ENCODE measurements at regions not wholly inside any gene's neighbourhood (a gene's known extent, or its start where the extent isn't known, plus 50 kb on each side); places are given as distances from the start of the nearest gene placed in this dataset.

DNA sequence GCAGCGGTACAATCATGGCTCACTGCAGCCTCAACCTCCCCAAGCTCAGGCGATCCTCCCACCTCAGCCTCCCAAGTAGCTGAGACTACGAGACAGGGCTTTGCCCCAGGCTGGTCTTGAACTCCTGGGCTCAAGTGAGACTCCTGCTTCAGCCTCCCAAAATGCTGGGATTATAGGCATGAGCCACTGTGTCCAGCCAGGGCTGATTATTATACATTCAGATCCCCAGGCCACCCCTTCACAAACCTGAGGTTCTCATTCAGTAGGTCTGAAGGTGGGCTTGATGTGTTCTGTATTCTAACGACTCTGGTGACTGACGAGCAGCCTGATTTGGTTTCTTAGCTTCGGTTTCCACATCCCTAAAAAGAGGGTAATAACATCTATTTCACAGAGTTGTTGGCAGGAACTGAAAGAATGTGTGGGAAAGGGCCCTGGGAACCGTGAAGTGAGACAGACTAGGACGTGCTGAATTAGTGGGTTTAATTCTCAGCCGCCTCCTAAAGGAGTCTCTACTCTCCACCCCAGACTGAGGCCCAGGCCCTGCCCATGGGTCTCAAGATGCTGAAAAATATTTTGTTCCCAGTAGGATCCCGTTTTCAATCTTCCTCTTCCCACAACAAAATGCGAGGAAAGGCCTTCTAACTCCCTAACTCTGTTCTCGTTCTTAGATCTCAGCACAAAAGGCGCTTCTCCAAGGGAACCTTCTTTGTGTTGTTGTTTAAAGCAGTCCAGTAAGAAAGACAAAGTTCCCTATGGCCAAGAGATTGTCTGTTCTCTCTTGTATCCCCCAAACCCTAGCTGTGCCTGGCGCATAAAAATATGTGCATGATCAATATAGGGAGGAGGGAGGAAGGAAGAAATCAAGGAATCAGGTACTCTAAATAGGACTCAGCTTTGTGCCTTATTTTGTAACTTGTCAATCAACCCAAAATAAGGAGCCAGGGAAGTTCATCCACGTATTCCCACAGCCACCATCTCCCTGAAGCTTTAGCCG is 210.0 kb upstream of the TOPAZ1 start:
- Histone ChIP-seq H3K36me3 (no peaks in the 10 kb centered on the region), H3K9me3 (no peaks in the 10 kb centered on the region), H3K27me3 (no peaks in the 10 kb centered on the region), H3K4me3 (no peak overlapping the region)
- no peak for DNase-seq

DNA sequence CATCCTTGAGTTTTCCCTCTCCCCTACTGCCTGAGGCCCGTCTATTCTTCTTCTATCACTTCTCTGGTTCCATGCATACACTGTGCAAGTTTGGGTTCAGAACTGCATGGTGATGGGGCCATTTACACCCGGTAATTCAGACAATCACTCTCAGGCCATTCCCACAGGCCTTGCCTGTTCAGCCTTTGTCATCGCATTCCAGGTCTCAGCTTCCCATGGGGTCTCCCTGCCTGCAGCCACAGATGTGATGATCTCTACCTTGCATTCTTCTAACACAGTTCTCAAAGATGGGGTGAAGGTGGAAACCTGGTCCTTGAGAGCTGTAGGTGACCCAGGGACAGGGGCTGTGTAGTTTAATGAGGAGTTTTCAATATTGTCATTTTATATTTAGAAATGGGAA is 209.2 kb upstream of the TOPAZ1 start:
- DNase-seq: no peak
- no peak overlapping the region for H3K4me3 ChIP-seq
- H3K27me3 ChIP-seq: no peaks in the 10 kb centered on the region
- no peaks in the 10 kb centered on the region for H3K36me3 ChIP-seq
- H3K9me3 ChIP-seq: no peaks in the 10 kb centered on the region

- Histone ChIP-seq H3K4me3 (no peak overlapping the region), H3K27me3 (no peaks in the 10 kb centered on the region), H3K9me3 (no peaks in the 10 kb centered on the region), H3K36me3 (no peaks in the 10 kb centered on the region)
- no peak for DNase-seq
Measured at GRCh38 chr3:44033123-44033522, 208.6 kb upstream of the TOPAZ1 start.

- Histone ChIP-seq H3K36me3 (no peaks in the 10 kb centered on the region), H3K4me3 (no peak overlapping the region), H3K27me3 (no peaks in the 10 kb centered on the region), H3K9me3 (no peaks in the 10 kb centered on the region)
- no peak for DNase-seq
Measured at GRCh38 chr3:44036850-44037249, 204.8 kb upstream of the TOPAZ1 start.

DNA sequence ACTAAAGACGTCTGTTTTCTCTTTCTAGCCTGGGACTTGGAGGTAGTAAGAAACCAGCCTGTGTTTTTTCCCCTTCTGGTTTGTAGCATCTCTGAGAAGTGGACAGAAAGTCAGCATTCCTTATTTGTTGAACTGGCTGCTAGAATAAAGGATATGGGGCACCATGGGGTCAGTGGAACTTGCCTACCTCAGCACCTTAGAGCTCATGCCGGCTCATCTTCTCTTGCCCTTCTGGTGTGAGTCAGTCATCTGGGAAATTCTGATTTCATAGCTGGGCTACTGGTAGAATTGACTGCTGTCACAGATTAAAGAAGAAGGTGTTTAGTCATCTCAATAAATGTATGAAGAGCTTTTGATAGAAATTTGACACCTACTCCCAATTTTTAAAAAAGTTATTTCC is 202.7 kb upstream of the TOPAZ1 start:
- DNase-seq: no peak
- Histone ChIP-seq H3K27me3 (no peaks in the 10 kb centered on the region), H3K36me3 (no peaks in the 10 kb centered on the region), H3K9me3 (no peaks in the 10 kb centered on the region), H3K4me3 (no peak overlapping the region)

DNA sequence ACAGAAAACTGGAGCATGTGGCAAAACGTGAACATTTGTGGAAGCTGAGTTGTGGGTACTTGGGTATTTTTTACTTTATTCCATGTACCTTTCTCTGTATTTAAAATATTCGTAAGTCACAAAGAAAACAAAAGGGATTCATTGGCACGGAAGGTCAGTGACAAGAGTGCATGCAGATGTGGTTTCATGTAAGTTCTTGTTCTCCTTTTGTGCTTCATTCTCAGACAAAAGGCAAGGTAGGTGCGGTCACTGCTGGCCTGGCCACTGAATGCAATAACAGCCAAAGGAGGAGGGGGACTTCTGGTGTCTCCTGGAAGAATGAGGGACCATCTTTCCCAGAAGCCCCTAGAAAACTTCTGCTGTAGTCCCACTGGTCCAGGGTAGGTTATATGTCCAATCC is 200.0 kb upstream of the TOPAZ1 start:
- H3K36me3 ChIP-seq: no peaks in the 10 kb centered on the region
- no peaks in the 10 kb centered on the region for H3K27me3 ChIP-seq
- no peaks in the 10 kb centered on the region for H3K9me3 ChIP-seq
- no peak for DNase-seq
- no peak overlapping the region for H3K4me3 ChIP-seq

DNA sequence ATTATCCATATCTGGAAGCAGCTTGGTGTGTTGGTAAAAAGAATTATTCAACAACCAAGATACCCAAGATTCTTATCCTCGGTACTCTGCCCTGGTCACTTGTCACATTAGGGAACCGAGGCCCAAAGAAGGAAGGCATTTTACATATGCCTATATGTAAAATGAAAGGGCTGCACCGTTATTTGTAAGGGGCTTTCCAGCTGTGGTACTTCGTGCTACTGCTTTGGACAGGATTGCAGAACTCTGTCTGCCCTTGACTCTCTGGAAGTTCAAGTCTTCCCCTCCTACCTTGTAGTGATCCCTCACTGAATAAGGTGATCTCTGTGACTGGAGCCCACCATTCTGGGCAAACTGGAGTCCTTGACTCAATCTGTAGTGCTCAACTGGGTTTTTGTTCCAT is 198.9 kb upstream of the TOPAZ1 start:
- Histone ChIP-seq H3K9me3 (no peaks in the 10 kb centered on the region), H3K4me3 (no peak overlapping the region), H3K27me3 (no peaks in the 10 kb centered on the region), H3K36me3 (no peaks in the 10 kb centered on the region)
- no peak for DNase-seq

DNA sequence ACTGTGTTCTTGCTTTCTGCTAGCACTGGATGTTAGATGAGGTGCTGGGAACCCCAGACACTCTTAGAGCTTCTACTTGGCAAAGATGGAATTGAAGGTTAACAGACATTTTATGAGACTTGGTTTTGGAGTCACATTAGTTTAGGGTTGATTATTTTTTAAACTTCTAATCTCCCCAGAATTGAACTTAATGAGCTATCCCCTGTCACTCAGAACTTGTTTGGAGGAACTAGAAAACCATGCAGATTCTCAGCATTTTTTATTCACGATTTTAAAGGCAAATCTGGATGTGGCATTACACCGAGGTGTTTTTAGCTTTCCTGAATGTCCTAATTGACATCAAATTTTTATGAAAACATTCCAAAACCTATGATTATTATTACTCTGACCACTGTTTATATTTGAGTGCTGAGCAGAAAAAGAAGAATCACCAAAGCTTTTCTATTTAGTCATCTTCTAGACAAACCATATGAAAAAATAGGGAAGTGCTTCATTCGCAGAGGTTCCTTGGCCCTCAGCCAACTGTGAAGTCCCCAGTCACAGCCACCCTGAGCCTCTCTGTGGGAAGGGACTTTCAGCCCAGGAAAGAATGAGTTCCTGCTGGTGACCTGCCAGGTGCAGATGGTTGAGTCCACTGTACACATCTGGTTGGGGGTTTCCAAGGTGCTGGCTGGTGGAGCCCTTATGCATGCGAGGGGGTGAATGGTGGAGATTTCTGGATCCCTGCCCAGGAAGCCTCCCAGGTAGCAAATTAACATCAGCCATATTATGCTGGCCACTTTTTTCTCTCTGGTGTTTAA is 196.0 kb upstream of the TOPAZ1 start:
- Histone ChIP-seq H3K27me3 (no peaks in the 10 kb centered on the region), H3K36me3 (no peaks in the 10 kb centered on the region), H3K9me3 (no peaks in the 10 kb centered on the region), H3K4me3 (no peak overlapping the region)
- DNase-seq: no peak

DNA sequence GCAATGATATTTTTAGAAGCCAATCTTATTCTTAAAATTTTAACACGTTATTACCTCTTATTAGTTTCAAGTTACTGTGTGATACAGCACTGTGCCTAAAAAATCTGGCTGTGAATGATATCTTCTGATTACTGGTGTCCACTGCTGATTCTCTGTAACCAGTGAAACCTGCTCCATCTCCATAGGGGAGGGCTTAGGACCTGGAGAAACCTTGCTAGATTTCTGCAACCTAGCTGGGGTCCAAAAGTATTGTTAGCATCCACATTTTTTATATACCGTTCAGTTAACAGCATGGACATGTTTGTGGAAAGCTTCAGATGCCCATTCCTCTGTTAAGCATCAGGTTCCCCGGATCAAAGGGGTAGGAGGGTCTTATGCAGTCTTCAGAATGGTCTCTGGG is 193.9 kb upstream of the TOPAZ1 start:
- DNase-seq: no peak
- H3K4me3 ChIP-seq: no peak overlapping the region
- no peaks in the 10 kb centered on the region for H3K9me3 ChIP-seq
- no peaks in the 10 kb centered on the region for H3K36me3 ChIP-seq
- no peaks in the 10 kb centered on the region for H3K27me3 ChIP-seq

GRCh38 chr3:44048196-44048924 is 193.3 kb upstream of the TOPAZ1 start:
- DNase-seq: no peak
- no peaks in the 10 kb centered on the region for H3K9me3 ChIP-seq
- no peaks in the 10 kb centered on the region for H3K36me3 ChIP-seq
- H3K4me3 ChIP-seq: no peak overlapping the region
- no peaks in the 10 kb centered on the region for H3K27me3 ChIP-seq

DNA sequence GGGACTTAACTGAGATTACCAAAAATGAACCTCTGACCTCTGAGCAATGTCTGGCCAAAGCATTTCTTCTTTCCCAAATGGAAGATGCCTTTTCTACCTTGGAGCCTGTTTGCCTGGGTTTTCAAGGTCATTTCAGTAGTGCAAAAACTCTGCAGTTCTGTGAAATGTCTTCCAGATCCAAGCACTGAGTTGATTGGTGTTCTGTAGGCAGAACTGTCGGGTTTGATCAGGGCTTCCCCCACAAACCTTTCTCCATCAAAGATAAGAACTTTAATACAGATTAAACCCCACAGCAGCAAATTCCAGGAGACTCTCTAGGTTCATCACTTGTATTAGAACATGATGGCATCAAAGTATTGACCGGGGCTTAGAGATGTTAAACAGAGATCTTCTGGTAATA is 192.7 kb upstream of the TOPAZ1 start:
- DNase-seq: no peak
- H3K4me3 ChIP-seq: no peak overlapping the region
- H3K27me3 ChIP-seq: no peaks in the 10 kb centered on the region
- H3K36me3 ChIP-seq: no peaks in the 10 kb centered on the region
- no peaks in the 10 kb centered on the region for H3K9me3 ChIP-seq

DNA sequence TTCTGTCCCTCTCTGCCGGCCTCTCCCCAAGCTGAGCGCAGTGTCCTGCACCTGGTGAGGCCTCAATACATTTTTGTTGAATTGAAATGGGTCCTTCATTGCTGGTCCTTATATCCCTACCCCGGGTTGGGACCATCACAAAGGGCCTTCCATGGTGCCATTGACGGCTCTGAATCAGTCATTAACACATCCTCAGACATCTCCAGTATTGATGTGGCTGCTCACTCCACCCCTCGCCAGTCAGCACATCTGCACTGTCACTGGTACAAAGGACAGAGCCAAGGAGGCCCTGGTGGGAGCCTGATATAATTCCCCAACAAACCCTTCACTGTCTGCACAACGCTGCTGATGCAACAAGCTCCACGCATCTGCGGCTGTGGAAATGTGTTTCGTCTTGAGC is 191.6 kb upstream of the TOPAZ1 start:
- H3K9me3 ChIP-seq: no peaks in the 10 kb centered on the region
- H3K27me3 ChIP-seq: no peaks in the 10 kb centered on the region
- no peak overlapping the region for H3K4me3 ChIP-seq
- DNase-seq: no peak
- no peaks in the 10 kb centered on the region for H3K36me3 ChIP-seq

DNA sequence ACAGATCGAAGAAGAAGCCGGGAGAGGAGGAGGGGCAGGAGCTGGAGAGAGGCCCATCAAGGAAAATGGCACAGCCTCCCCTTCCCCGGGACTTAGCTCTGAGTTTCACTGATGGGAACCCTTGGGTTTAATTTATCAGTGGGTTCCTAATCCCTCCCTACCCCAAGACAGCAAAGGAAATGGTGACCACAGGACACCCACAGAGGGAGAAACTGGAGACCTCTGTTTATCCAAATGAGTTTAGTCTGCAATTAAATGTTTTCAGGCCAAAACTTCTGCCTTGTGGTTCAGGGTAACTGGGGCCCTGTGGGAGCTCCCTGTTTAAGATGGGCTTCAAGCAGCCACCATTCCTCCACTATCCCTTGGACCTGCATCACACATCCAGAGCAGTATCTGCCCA is 190.8 kb upstream of the TOPAZ1 start:
- Histone ChIP-seq H3K4me3 (no peak overlapping the region), H3K27me3 (no peaks in the 10 kb centered on the region), H3K36me3 (no peaks in the 10 kb centered on the region), H3K9me3 (no peaks in the 10 kb centered on the region)
- DNase-seq: no peak

- H3K27me3 ChIP-seq: no peaks in the 10 kb centered on the region
- H3K9me3 ChIP-seq: no peaks in the 10 kb centered on the region
- H3K4me3 ChIP-seq: no peak overlapping the region
- DNase-seq: no peak
- H3K36me3 ChIP-seq: no peaks in the 10 kb centered on the region
Measured at GRCh38 chr3:44055951-44056350, 185.7 kb upstream of the TOPAZ1 start.

- H3K27me3 ChIP-seq: no peaks in the 10 kb centered on the region
Measured at GRCh38 chr3:44056446-44057240, 185.0 kb upstream of the TOPAZ1 start.

DNA sequence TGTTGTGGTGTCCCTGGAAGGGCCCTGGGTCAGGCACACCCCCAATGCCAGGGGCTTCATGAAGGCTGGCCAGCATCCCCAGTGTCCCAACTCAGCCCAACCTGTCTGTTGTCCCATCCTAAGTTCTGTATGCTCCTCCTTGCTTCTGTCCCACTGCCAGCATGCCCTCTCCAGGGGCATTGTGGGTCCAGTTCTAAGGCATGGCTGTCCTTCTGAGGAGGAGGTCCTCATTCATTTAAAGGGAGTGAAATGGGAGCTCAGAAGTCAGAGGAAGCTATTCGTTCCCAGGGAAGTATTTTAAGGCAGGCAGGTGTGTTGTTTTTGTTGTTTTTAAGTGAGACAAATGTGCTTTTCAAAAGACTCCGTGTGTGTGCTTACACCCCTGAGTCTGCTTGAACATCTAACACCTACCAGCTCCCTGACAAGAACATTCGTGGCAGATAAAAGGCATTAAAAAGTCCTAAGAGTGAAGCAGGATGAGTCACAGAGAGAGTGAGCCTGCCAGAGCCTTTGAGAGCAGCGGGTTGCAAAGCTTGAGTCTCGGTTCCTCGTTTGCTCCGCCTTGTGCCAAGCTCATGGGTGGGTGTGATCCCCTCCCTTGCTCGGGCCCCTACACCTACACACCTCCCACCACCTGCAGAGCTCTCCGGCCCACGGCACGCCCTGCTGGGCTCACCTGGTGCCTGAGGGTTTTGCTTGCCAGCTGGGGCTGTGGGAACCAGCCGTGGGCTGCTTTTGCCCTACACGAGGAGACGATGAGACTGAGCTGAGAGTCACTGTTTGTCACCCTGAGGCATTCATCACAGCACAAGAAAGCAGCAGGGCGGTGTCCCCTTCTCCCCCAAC is 183.4 kb upstream of the TOPAZ1 start:
- H3K4me3 ChIP-seq: no peak overlapping the region

More at GRCh38 chr3:44056446-44057240, 185.0 kb upstream of the TOPAZ1 start:
- DNase-seq: no peak
- Histone ChIP-seq H3K4me3 (no peak overlapping the region), H3K9me3 (no peaks in the 10 kb centered on the region), H3K36me3 (no peaks in the 10 kb centered on the region)

More for the DNA sequence above, 183.4 kb upstream of the TOPAZ1 start:
- Histone ChIP-seq H3K27me3 (no peaks in the 10 kb centered on the region), H3K36me3 (no peaks in the 10 kb centered on the region), H3K9me3 (no peaks in the 10 kb centered on the region)
- peak; percentile 39 for DNase-seq
